ENCODE measurements at regions not wholly inside any gene's neighbourhood (a gene's known extent, or its start where the extent isn't known, plus 50 kb on each side); places are given as distances from the start of the nearest gene placed in this dataset.

GRCh38 chr13:82224806-82225205 lies 1657.5 kb downstream of the SLITRK1 start (continued):
- TF ChIP-seq BCLAF1 (IDR thresholded peaks at IDR 0.05) (no peak), MEF2A (IDR thresholded peaks at IDR 0.05; ENCODE audit: insufficient read depth, low read depth, low read length) (no peak), TCF3 (IDR thresholded peaks at IDR 0.05; ENCODE audit: borderline replicate concordance, insufficient read depth, low read depth, low read length) (no peak), BCL3 (IDR thresholded peaks at IDR 0.05; ENCODE audit: borderline replicate concordance, insufficient read depth, low read depth, low read length, poor library complexity, severe bottlenecking) (no peak)

- H2AFZ ChIP-seq (ENCODE audit: control insufficient read depth, low read depth, low read length), result no peak overlapping the region
- ChIA-PET RAD21 (ENCODE audit: unreplicated experiment) (no interaction called here), CTCF (no interaction called here), POLR2A (no interaction called here), SMC1A (ENCODE audit: uncharacterized antibody, unreplicated experiment) (no interaction called here)
- no peaks in the 10 kb centered on the region for H3K79me2 ChIP-seq (ENCODE audit: control insufficient read depth, insufficient read depth, low read length)
- H3K9ac ChIP-seq (ENCODE audit: control insufficient read depth, insufficient read depth, low read length), result no peak overlapping the region
- H3K4me1 ChIP-seq (ENCODE audit: control insufficient read depth, insufficient read depth, low read length), result no peaks in the 10 kb centered on the region
- no peaks in the 10 kb centered on the region for H3K36me3 ChIP-seq (ENCODE audit: control insufficient read depth in 2 of 2, insufficient read depth in 2 of 2, low read length in 1 of 2)
- no peaks in the 10 kb centered on the region for H4K20me1 ChIP-seq (ENCODE audit: control insufficient read depth, insufficient read depth)
- no peak for FAIRE-seq
- BruUV-seq (replicated peaks), result no TSS peak
- intact Hi-C loops (cut with micrococcal nuclease; ENCODE audit: unreplicated experiment) (no loop called here), in situ Hi-C loops (cut with MboI) (no loop called here)
- no peaks in the 10 kb centered on the region for H3K9me3 ChIP-seq (replicated peaks; ENCODE audit: control insufficient read depth, insufficient read depth, low read length)
- H3K27me3 ChIP-seq (replicated peaks in 1 of 2; ENCODE audit: control insufficient read depth in 2 of 2, insufficient read depth in 2 of 2, low read length in 1 of 2), result no peaks in the 10 kb centered on the region
- no peak overlapping the region for H3K4me3 ChIP-seq
- ATAC-seq, result no peak
- WGBS (ENCODE audit: insufficient coverage, insufficient replicate concordance, low lambda C conversion rate, missing lambda C conversion rate), result 41% methylated on average over 4 of the region's 4 CpGs
- TF ChIP-seq TCF12 (IDR thresholded peaks at IDR 0.05; ENCODE audit: low read depth, low read length) (no peak), RUNX3 (IDR thresholded peaks at IDR 0.05; ENCODE audit: low read length) (no peak), RB1 (IDR thresholded peaks at IDR 0.05; ENCODE audit: borderline replicate concordance) (no peak), MTA3 (IDR thresholded peaks at IDR 0.05; ENCODE audit: borderline replicate concordance, low read length) (no peak), NR2F1 (conservative IDR thresholded peaks at IDR 0.05) (no peak)
- DNase-seq (ENCODE audit: low read depth, low spot score), result no peak
- H3K4me2 ChIP-seq (ENCODE audit: control insufficient read depth, insufficient read depth), result no peak overlapping the region
- no peak overlapping the region for H3K27ac ChIP-seq (ENCODE audit: control insufficient read depth, insufficient read depth)
Measured at GRCh38 chr13:82221621-82222020, 1660.7 kb downstream of the SLITRK1 start.

Measured in GM12878 (cell line).